ENCODE measurements at regions not wholly inside any gene's neighbourhood (a gene's known extent, or its start where the extent isn't known, plus 50 kb on each side); places are given as distances from the start of the nearest gene placed in this dataset.
"Not testable (repeated sequence)": the region's sequence is repeated elsewhere in the genome, so short reads cannot be mapped to it uniquely, and the experiment has no call there.

DNA sequence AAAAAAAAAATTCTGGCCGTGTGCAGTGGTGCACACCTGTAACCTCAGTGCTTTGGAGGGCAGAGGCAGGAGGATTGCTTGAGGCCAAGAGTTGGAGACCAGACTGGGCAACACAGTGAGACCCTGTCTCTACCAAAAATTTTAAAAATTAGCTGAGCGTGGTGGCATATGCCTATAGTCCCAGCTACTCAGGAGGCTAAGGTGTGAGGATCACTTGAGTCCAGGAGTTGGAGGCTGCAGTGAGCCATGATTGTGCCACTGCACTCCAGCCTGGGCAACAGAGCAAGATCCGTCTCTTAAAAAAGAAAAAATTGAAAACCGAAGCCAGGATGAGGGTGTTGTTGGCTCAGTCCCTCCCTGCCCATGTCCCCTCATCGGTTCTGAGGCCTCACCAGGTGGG is 55.9 kb upstream of the PAX7 start:
- ATAC-seq: no peak
- H3K27me3 Mint-ChIP-seq: peaks cover 20% of the 10 kb centered on the region

DNA sequence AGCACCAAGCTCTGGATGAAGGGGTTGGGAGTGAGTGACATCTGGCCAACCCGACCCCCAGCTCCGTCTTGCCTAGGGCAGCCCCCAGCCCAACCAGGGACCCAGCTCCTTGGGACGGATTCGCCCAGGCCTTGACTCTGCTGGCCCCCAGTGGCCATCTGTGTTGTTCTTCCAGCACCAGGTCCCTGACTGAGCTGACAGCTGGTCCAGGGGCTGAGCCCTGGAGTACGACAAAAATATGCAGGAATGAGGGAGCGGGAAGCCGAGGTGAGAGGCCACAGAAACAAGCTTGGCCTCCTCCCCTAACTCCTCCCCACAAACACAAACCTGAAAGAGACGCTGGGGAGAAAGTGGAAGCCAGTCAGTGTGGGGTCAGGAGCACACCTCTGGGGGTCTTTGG is 55.0 kb upstream of the PAX7 start:
- DNase-seq: peak in 1 of 2 donors; percentile 36
- Mint-ChIP-seq H3K27me3 (peaks cover 15% of the 10 kb centered on the region), H3K27ac (no peak overlapping the region), H3K9me3 (no peaks in the 10 kb centered on the region), H3K4me1 (no peaks in the 10 kb centered on the region), H3K4me3 (no peak overlapping the region)
- no peak for ATAC-seq

More for the DNA sequence above, 55.9 kb upstream of the PAX7 start:
- no peak overlapping the region for H3K27ac Mint-ChIP-seq
- DNase-seq: no peak
- no peak overlapping the region for H3K4me3 Mint-ChIP-seq
- H3K9me3 Mint-ChIP-seq: no peaks in the 10 kb centered on the region
- no peaks in the 10 kb centered on the region for H3K4me1 Mint-ChIP-seq

DNA sequence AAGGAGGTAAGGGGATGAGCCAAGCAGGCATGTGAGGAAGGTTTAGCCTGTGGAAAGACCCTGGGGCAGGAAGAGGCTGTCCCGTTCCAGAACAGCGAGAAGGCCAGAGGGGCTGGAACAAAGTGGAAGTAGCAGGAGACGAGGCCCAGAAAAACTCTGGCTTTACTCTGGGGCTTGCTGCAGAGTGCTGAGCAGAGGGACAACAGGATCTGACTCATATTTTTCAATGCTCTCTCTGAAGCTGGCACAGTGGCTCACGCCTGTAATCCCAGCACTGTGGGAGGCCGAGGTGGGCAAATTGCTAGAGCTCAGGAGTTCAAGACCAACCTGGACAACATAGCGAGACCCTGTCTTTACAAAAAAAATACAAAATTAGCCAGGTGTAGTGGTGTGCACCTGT is 52.4 kb upstream of the PAX7 start:
- DNase-seq (no peak), ATAC-seq (no peak)
- no peaks in the 10 kb centered on the region for H3K4me1 Mint-ChIP-seq
- peaks cover 9% of the 10 kb centered on the region for H3K27me3 Mint-ChIP-seq
- H3K9me3 Mint-ChIP-seq: no peaks in the 10 kb centered on the region
- H3K27ac Mint-ChIP-seq: no peak overlapping the region
- no peak overlapping the region for H3K4me3 Mint-ChIP-seq

DNA sequence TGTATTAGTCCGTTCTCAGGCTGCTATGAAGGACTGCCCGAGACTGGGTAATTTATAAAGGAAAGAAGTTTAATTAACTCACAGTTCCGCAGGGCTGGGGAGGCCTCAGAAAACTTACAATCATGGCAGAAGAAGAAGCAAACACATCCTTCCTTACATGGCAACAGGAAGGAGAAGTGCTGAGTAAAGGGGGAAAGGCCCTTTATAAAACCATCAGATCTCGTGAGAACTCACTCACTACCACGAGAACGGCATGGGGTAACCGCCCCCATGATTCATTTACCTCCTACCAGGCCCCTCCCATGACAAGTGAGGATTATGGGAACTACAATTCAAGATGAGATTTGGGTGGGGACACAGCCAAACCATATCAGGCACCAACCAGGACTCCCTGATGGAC is 51.4 kb upstream of the PAX7 start:
- not testable (repeated sequence) for H3K27ac Mint-ChIP-seq, ATAC-seq, DNase-seq

DNA sequence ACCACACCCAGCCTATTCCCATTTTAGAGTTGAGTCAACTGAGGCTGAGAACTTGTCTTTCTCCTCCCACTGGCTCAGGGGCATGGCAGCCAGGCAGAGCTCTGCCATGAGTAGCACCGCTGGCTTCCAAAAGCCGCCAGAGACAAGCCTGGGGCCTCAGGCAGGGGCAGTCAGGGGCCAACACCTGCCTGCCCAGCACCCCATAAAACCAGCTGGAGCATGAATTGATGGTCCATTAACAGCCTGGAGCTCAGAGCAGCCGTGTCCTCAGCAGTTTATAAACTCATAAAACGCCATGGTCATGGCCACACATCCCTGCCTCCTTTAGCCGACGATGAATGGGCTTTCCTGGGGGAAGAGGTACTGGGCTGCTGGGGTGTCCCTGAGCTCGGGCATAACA is 50.6 kb upstream of the PAX7 start:
- no peaks in the 10 kb centered on the region for H3K9me3 Mint-ChIP-seq
- H3K4me3 Mint-ChIP-seq: no peak overlapping the region
- no peak overlapping the region for H3K27ac Mint-ChIP-seq
- DNase-seq: no peak
- peaks cover 12% of the 10 kb centered on the region for H3K27me3 Mint-ChIP-seq
- no peaks in the 10 kb centered on the region for H3K4me1 Mint-ChIP-seq
- no peak for ATAC-seq

More for the DNA sequence above, 51.4 kb upstream of the PAX7 start:
- H3K4me3 Mint-ChIP-seq, H3K9me3 Mint-ChIP-seq, H3K4me1 Mint-ChIP-seq, H3K27me3 Mint-ChIP-seq: not testable (repeated sequence)

DNA sequence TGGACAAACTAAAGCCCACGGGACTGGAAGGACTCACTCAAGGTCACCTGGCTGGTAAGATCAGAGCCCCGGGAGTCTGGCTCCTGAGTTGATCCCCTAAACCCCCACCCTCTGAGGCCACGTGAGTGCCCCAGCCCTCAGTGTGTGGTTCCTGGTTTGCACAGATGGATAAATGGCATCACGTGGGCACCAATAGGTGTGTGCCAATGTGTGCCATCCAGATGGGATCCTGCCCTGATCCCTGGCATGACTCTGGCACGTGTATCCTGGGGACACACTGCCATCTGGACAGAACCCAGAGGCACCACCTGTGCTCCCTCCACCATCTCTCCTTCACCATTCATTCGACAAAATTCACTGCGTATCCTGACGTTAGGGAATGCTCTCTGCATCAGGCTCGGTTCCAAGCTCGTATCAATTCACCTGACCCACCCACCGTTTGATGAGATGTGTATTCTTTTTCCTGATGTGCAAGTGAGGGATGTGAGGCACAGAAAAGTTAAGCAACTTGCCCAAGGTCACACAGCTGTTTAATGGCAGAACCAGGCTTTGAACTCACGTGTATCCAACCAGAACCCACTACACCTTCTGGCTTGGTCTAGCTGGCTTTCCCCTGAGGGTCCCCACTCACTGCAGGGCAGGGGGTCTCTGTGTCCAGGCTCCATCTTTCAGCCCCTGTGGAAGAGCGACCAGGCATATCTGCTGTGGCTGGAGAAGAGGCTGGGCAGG is 49.8 kb upstream of the PAX7 start:
- Mint-ChIP-seq H3K27me3 (peaks cover 12% of the 10 kb centered on the region), H3K9me3 (no peaks in the 10 kb centered on the region), H3K4me1 (no peaks in the 10 kb centered on the region), H3K27ac (no peak overlapping the region), H3K4me3 (no peak overlapping the region)
- DNase-seq (no peak), ATAC-seq (no peak)

Measured in stimulated activated naive CD8-positive, alpha-beta T cell treated with anti-CD3 and anti-CD28 coated beads, Interleukin-15, amount 100 ng/mL, for 72 hours (primary cell).